ENCODE measurements at regions not wholly inside any gene's neighbourhood (a gene's known extent, or its start where the extent isn't known, plus 50 kb on each side); places are given as distances from the start of the nearest gene placed in this dataset.
"Not testable (repeated sequence)": the region's sequence is repeated elsewhere in the genome, so short reads cannot be mapped to it uniquely, and the experiment has no call there.

- Mint-ChIP-seq H3K4me3 (no peak overlapping the region), H3K4me1 (no peaks in the 10 kb centered on the region), H3K36me3 (ENCODE audit: low read depth) (no peaks in the 10 kb centered on the region), H3K27ac (no peak overlapping the region), H3K27me3 (no peaks in the 10 kb centered on the region), H3K9me3 (no peaks in the 10 kb centered on the region)
- POLR2A ChIA-PET = no interaction called here
- DNase-seq = no peak
- CTCF ChIA-PET = no interaction called here
Observed at GRCh38 chr5:67897431-67897830, 318.1 kb upstream of the PIK3R1 start.

GRCh38 chr5:67896930-67897313, 318.6 kb upstream of the PIK3R1 start:
- ChIA-PET POLR2A (no interaction called here), CTCF (no interaction called here)
- no peak for DNase-seq
- Mint-ChIP-seq H3K27me3 (no peaks in the 10 kb centered on the region), H3K36me3 (ENCODE audit: low read depth) (no peaks in the 10 kb centered on the region), H3K4me3 (no peak overlapping the region), H3K27ac (no peak overlapping the region), H3K9me3 (no peaks in the 10 kb centered on the region), H3K4me1 (no peaks in the 10 kb centered on the region)

- no peaks in the 10 kb centered on the region for H3K36me3 Mint-ChIP-seq (ENCODE audit: low read depth)
Observed at GRCh38 chr5:67896311-67896929, 319.1 kb upstream of the PIK3R1 start.

GRCh38 chr5:67889870-67890269, 325.7 kb upstream of the PIK3R1 start:
- CTCF ChIA-PET; H3K27me3 Mint-ChIP-seq; DNase-seq; POLR2A ChIA-PET; H3K9me3 Mint-ChIP-seq; H3K27ac Mint-ChIP-seq; H3K4me1 Mint-ChIP-seq; H3K4me3 Mint-ChIP-seq; H3K36me3 Mint-ChIP-seq (ENCODE audit: low read depth): not testable (repeated sequence)

More at GRCh38 chr5:67896311-67896929, 319.1 kb upstream of the PIK3R1 start:
- ChIA-PET POLR2A (no interaction called here), CTCF (no interaction called here)
- H3K27me3 Mint-ChIP-seq = no peaks in the 10 kb centered on the region
- no peak overlapping the region for H3K27ac Mint-ChIP-seq
- DNase-seq = no peak
- H3K4me1 Mint-ChIP-seq = no peaks in the 10 kb centered on the region
- no peaks in the 10 kb centered on the region for H3K9me3 Mint-ChIP-seq
- no peak overlapping the region for H3K4me3 Mint-ChIP-seq

DNA sequence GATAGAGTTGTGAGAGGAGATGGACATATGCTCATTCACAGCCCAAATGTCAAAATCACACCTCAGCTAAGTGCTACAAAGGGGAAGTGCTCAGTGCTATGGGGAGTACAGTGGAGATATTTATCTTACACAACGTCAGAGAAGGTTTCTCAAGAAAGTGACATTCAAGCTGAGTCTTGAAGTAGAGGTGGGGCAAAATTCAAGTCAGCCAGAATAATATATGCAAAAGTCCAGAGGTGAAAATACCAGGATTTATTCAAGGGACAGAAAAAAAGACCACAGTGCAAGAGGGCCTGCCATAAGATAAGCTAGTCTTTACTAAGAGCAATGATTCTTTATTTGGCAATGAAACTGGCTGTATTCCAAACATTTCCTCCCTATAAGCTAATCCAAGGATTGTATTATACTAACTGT, 327.8 kb upstream of the PIK3R1 start:
- H3K27me3 Mint-ChIP-seq = no peaks in the 10 kb centered on the region
- no peaks in the 10 kb centered on the region for H3K9me3 Mint-ChIP-seq
- DNase-seq = no peak
- ChIA-PET POLR2A (no interaction called here), CTCF (no interaction called here)
- no peaks in the 10 kb centered on the region for H3K36me3 Mint-ChIP-seq (ENCODE audit: low read depth)
- no peak overlapping the region for H3K4me3 Mint-ChIP-seq
- H3K4me1 Mint-ChIP-seq = no peaks in the 10 kb centered on the region
- H3K27ac Mint-ChIP-seq = no peak overlapping the region

DNA sequence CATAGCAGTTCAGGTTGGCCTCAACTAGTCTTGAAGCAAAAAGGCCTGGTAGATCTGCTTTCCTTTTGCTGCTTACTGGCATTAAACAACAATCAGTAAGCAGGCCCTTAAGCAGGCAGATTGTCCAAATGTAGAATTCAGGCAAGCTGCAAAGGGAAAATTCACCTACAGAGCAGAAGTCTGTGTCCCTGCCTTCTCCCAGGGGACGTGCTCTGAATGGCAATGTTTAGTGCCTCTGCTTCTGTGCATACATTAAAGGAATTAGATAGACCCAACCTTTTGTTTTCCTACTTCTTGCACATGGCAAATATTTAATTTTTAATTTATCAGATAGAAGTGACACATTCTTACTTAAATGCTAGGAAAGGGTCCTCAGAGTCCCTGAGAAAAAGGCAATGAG, 328.8 kb upstream of the PIK3R1 start:
- H3K36me3 Mint-ChIP-seq (ENCODE audit: low read depth) = no peaks in the 10 kb centered on the region
- no peaks in the 10 kb centered on the region for H3K4me1 Mint-ChIP-seq
- H3K27me3 Mint-ChIP-seq = no peaks in the 10 kb centered on the region
- no peak overlapping the region for H3K4me3 Mint-ChIP-seq
- POLR2A ChIA-PET = no interaction called here
- no peak for DNase-seq
- CTCF ChIA-PET = no interaction called here
- no peak overlapping the region for H3K27ac Mint-ChIP-seq
- no peaks in the 10 kb centered on the region for H3K9me3 Mint-ChIP-seq

GRCh38 chr5:67880876-67881275, 334.7 kb upstream of the PIK3R1 start:
- no peaks in the 10 kb centered on the region for H3K9me3 Mint-ChIP-seq
- no peaks in the 10 kb centered on the region for H3K4me1 Mint-ChIP-seq
- no peaks in the 10 kb centered on the region for H3K27me3 Mint-ChIP-seq
- POLR2A ChIA-PET = no interaction called here
- H3K36me3 Mint-ChIP-seq (ENCODE audit: low read depth) = no peaks in the 10 kb centered on the region
- no peak overlapping the region for H3K27ac Mint-ChIP-seq
- H3K4me3 Mint-ChIP-seq = no peak overlapping the region
- CTCF ChIA-PET = no interaction called here
- no peak for DNase-seq

DNA sequence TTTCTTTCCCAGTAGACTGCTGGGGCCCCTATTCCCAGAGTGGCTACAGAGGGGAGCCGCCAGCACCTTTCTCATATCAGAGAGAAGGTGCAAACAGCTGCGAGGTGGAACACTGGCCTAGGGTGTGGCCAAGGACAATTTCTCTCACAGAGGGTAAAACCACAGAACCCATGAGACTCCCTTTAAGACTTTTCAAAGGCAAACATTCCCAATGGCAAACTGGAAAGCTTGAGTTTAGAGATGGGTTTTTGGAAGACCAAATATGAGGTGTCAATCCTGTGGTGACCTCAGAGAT, 335.1 kb upstream of the PIK3R1 start:
- H3K27ac Mint-ChIP-seq = no peak overlapping the region
- H3K4me1 Mint-ChIP-seq = no peaks in the 10 kb centered on the region
- H3K27me3 Mint-ChIP-seq = no peaks in the 10 kb centered on the region
- CTCF ChIA-PET = no interaction called here
- H3K9me3 Mint-ChIP-seq = no peaks in the 10 kb centered on the region
- H3K36me3 Mint-ChIP-seq (ENCODE audit: low read depth) = no peaks in the 10 kb centered on the region
- POLR2A ChIA-PET = no interaction called here
- no peak for DNase-seq
- H3K4me3 Mint-ChIP-seq = no peak overlapping the region

DNA sequence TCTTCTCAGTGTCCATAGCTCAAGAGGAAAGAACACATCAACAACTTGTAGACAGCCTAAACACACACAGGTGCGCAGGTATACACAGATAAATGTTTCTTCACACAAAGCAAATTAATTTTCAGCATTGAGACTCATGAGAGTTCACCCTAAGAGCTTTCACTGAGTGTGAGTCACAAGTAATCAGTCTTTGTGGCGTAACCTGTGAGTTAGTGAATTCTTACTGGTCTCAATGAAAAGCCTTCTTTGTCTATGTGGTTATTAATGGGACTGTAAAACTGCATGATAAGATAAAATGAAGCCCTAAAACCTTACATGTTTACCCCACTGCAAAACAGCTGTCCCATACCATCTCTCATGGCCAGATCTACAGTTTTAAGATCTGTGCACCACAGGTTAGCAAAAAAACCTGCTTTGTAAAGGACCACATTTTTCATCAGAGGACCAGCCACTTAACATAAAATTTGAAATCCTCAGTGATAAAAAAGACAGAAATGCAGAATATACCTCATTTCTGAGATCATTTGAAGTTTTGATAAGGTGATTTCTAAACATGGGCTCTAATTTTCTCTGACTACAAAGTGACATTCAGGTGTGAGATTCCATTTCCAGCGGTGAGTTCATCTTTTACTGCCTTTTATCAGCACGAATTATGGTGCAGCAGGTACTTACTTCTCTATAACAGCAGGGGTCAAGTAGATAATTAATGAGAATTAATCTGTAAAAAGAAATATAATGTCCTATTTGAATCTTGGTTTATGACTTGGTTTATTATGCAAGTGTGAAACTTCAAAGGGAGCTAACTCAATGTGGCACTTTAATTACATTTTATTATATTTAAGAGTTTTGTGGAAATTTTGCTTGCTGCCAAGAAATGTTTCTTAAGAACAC, 335.7 kb upstream of the PIK3R1 start:
- no peaks in the 10 kb centered on the region for H3K36me3 Mint-ChIP-seq (ENCODE audit: low read depth)
- H3K4me3 Mint-ChIP-seq = no peak overlapping the region
- CTCF ChIA-PET = no interaction called here
- POLR2A ChIA-PET = no interaction called here
- H3K27ac Mint-ChIP-seq = no peak overlapping the region
- no peak for DNase-seq
- no peaks in the 10 kb centered on the region for H3K9me3 Mint-ChIP-seq
- no peaks in the 10 kb centered on the region for H3K27me3 Mint-ChIP-seq
- H3K4me1 Mint-ChIP-seq = no peaks in the 10 kb centered on the region

- CTCF ChIA-PET = no interaction called here
- Mint-ChIP-seq H3K27me3 (no peaks in the 10 kb centered on the region), H3K27ac (no peak overlapping the region), H3K9me3 (no peaks in the 10 kb centered on the region), H3K36me3 (ENCODE audit: low read depth) (no peaks in the 10 kb centered on the region), H3K4me1 (no peaks in the 10 kb centered on the region), H3K4me3 (no peak overlapping the region)
- DNase-seq = no peak
- POLR2A ChIA-PET = no interaction called here
Observed at GRCh38 chr5:67878933-67879332, 336.6 kb upstream of the PIK3R1 start.

- no peak for DNase-seq
- no peak overlapping the region for H3K4me3 Mint-ChIP-seq
- H3K27me3 Mint-ChIP-seq = no peaks in the 10 kb centered on the region
- H3K4me1 Mint-ChIP-seq = no peaks in the 10 kb centered on the region
- ChIA-PET POLR2A (no interaction called here), CTCF (no interaction called here)
- no peak overlapping the region for H3K27ac Mint-ChIP-seq
- no peaks in the 10 kb centered on the region for H3K36me3 Mint-ChIP-seq (ENCODE audit: low read depth)
- no peaks in the 10 kb centered on the region for H3K9me3 Mint-ChIP-seq
Observed at GRCh38 chr5:67876371-67876770, 339.2 kb upstream of the PIK3R1 start.

DNA sequence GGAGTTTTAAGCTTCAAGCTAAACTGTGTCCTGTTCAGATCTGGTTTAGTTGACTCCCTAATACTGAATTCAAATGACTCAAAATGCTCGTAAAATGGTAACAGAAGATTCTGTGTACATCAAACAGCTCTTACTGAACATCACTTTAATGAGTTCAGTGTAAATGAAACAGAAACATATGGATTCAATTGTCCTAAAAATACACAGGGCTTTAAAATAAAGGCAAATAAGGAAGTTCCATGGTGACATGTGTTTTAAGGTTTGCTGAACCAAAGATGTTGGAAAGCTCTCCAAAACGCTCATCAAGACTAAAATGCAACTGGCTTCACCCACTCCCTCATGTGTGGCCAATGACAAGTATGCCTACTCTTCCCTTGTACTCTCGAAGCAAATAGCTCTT, 340.0 kb upstream of the PIK3R1 start:
- CTCF ChIA-PET = no interaction called here
- Mint-ChIP-seq H3K27ac (no peak overlapping the region), H3K27me3 (no peaks in the 10 kb centered on the region), H3K36me3 (ENCODE audit: low read depth) (no peaks in the 10 kb centered on the region), H3K4me1 (no peaks in the 10 kb centered on the region), H3K4me3 (no peak overlapping the region), H3K9me3 (no peaks in the 10 kb centered on the region)
- no peak for DNase-seq
- POLR2A ChIA-PET = no interaction called here

- H3K27me3 Mint-ChIP-seq = no peaks in the 10 kb centered on the region
- no peak overlapping the region for H3K4me3 Mint-ChIP-seq
- ChIA-PET POLR2A (no interaction called here), CTCF (no interaction called here)
- DNase-seq = no peak
- H3K9me3 Mint-ChIP-seq = no peaks in the 10 kb centered on the region
- H3K27ac Mint-ChIP-seq = no peak overlapping the region
- no peaks in the 10 kb centered on the region for H3K36me3 Mint-ChIP-seq (ENCODE audit: low read depth)
- no peaks in the 10 kb centered on the region for H3K4me1 Mint-ChIP-seq
Observed at GRCh38 chr5:67873935-67874334, 341.6 kb upstream of the PIK3R1 start.

DNA sequence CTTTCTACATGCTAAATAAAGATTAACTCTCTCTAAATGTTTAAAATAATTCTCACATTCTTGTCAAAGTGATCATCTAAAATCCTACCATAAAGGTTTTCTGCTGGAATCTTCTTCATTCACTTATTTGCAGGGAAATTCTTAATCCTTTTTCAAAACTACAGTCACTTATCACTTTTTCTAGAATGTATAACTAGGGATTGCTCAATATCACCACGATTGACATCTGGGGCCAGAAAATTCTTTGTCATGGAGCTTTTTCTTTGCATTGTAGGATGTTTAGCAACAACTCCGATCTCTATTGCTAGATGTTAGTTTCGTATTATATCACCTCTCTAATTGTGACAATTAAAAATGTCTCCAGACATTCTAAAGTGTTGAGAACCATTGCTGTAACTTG, 344.9 kb upstream of the PIK3R1 start:
- CTCF ChIA-PET = no interaction called here
- no peak for DNase-seq
- no peaks in the 10 kb centered on the region for H3K27me3 Mint-ChIP-seq
- no peaks in the 10 kb centered on the region for H3K36me3 Mint-ChIP-seq (ENCODE audit: low read depth)
- no peaks in the 10 kb centered on the region for H3K9me3 Mint-ChIP-seq
- no peak overlapping the region for H3K27ac Mint-ChIP-seq
- POLR2A ChIA-PET = no interaction called here
- H3K4me3 Mint-ChIP-seq = no peak overlapping the region
- no peaks in the 10 kb centered on the region for H3K4me1 Mint-ChIP-seq
